NCI-H774 (cell line): ENCODE measurements at regions not wholly inside any gene's neighbourhood (a gene's known extent, or its start where the extent isn't known, plus 50 kb on each side); places are given as distances from the start of the nearest gene placed in this dataset.

Experiments
- DNase-seq: peaks from one replicate; lab custom pipeline; 2025; lab: John Stamatoyannopoulos, UW

- no peak for DNase-seq
These were observed 2082.4 kb upstream of the PIK3C3 start for GRCh38 chr18:39872651-39873050.

- DNase-seq = no peak
These were observed 2083.1 kb upstream of the PIK3C3 start for GRCh38 chr18:39871961-39872360.

GRCh38 chr18:39870591-39870990, 2084.4 kb upstream of the PIK3C3 start:
- no peak for DNase-seq

- no peak for DNase-seq
These were observed 2091.1 kb upstream of the PIK3C3 start for GRCh38 chr18:39863916-39864315.

- no peak for DNase-seq
These were observed 2092.7 kb upstream of the PIK3C3 start for GRCh38 chr18:39862341-39862740.

GRCh38 chr18:39854291-39854690, 2100.7 kb upstream of the PIK3C3 start:
- DNase-seq = no peak

GRCh38 chr18:39846265-39846664, 2108.8 kb upstream of the PIK3C3 start:
- DNase-seq = no peak

GRCh38 chr18:39845631-39846030, 2109.4 kb upstream of the PIK3C3 start:
- DNase-seq = no peak

- no peak for DNase-seq
These were observed 2109.9 kb upstream of the PIK3C3 start for GRCh38 chr18:39845106-39845505.

GRCh38 chr18:39843546-39843945, 2111.5 kb upstream of the PIK3C3 start:
- no peak for DNase-seq

GRCh38 chr18:39842366-39842914, 2112.6 kb upstream of the PIK3C3 start:
- DNase-seq = no peak

GRCh38 chr18:39841482-39842365, 2113.3 kb upstream of the PIK3C3 start:
- peak; percentile 77 for DNase-seq

- peak; percentile 13 for DNase-seq
These were observed 2114.1 kb upstream of the PIK3C3 start for GRCh38 chr18:39840856-39841481.

GRCh38 chr18:39840406-39840805, 2114.6 kb upstream of the PIK3C3 start:
- DNase-seq = no peak

- DNase-seq = no peak
These were observed 2115.3 kb upstream of the PIK3C3 start for GRCh38 chr18:39839782-39840181.

GRCh38 chr18:39838831-39839230, 2116.2 kb upstream of the PIK3C3 start:
- no peak for DNase-seq

GRCh38 chr18:39835303-39836030, 2119.6 kb upstream of the PIK3C3 start:
- no peak for DNase-seq

- no peak for DNase-seq
These were observed 2120.4 kb upstream of the PIK3C3 start for GRCh38 chr18:39834636-39835035.

GRCh38 chr18:39825485-39826150, 2129.4 kb upstream of the PIK3C3 start:
- no peak for DNase-seq

- no peak for DNase-seq
These were observed 2148.5 kb upstream of the PIK3C3 start for GRCh38 chr18:39806525-39806924.

GRCh38 chr18:39805218-39805617, 2149.8 kb upstream of the PIK3C3 start:
- DNase-seq = no peak

GRCh38 chr18:39802648-39803229, 2152.3 kb upstream of the PIK3C3 start:
- no peak for DNase-seq
